ENCODE measurements at regions not wholly inside any gene's neighbourhood (a gene's known extent, or its start where the extent isn't known, plus 50 kb on each side); places are given as distances from the start of the nearest gene placed in this dataset.

DNA sequence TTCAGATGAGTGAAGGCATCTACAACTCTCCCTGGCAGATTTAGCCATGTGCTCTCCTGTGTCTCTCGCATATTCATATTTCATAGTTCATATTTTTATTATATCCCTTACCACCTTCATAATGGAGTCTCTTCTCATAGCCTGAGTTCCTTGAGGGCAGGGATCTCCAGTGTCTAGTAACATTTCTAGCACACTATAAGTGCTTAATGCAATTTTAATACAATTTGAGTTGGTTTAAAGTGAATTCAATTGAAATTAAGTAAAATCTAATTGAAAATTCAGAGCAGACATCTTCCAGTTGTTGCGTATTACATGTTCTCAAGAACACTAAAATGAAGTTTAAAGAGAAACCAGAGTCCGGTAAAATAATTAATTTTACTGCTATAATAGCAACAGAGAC, 163.6 kb upstream of the GNAI1 start:
- Mint-ChIP-seq H3K4me1 (peaks cover 0 to 4% (median 0%) of the 10 kb centered on the region in 4 donors), H3K27me3 (no peaks in the 10 kb centered on the region), H3K4me3 (no peak overlapping the region), H3K27ac (no peak overlapping the region), H3K36me3 (no peaks in the 10 kb centered on the region), H3K9me3 (peaks cover 0 to 7% (median 2%) of the 10 kb centered on the region in 7 donors)
- DNase-seq (no peak), ATAC-seq (ENCODE audit: low read depth in 2 of 2) (no peak)
- Histone ChIP-seq H3K27ac (ENCODE audit: insufficient read depth, low read length, poor library complexity, severe bottlenecking) (no peak overlapping the region), H3K27me3 (ENCODE audit: control insufficient read depth, insufficient read depth, low read length) (no peaks in the 10 kb centered on the region), H3K36me3 (ENCODE audit: control insufficient read depth, insufficient read depth, low read length) (no peaks in the 10 kb centered on the region), H3K4me1 (ENCODE audit: control insufficient read depth, insufficient read depth, low read length, poor library complexity, severe bottlenecking) (no peaks in the 10 kb centered on the region), H3K4me3 (ENCODE audit: low read depth, low read length) (no peak overlapping the region), H3K9me3 (ENCODE audit: control insufficient read depth in 2 of 2, low read length in 2 of 2) (no peaks in the 10 kb centered on the region)

DNA sequence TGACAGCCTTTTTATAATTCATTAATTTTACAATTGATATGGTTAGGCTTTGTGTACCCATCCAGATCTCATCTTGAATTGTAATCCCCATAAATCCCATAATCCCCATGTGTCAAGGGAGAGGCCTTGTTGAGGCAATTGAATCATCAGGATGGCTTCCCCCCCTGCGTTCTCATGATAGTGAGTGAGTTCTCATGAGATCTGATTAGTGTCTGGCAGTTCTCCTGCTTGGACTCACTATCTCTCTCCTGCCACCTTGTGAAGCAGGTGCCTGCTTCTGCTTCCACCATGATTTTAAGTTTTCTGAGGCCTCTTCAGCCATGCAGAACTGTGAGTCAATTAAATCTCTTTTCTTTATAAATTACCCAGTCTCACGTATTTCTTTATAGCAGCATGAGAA, 165.7 kb upstream of the GNAI1 start:
- no peaks in the 10 kb centered on the region for H3K4me1 ChIP-seq (ENCODE audit: control insufficient read depth, insufficient read depth, low read length, poor library complexity, severe bottlenecking)
- Mint-ChIP-seq H3K4me3 (no peak overlapping the region), H3K27me3 (no peaks in the 10 kb centered on the region), H3K36me3 (no peaks in the 10 kb centered on the region), H3K4me1 (peaks cover 0 to 2% (median 0%) of the 10 kb centered on the region in 4 donors), H3K27ac (no peak overlapping the region), H3K9me3 (peaks cover 0 to 7% (median 2%) of the 10 kb centered on the region in 7 donors)
- H3K9me3 ChIP-seq (ENCODE audit: control insufficient read depth in 2 of 2, low read length in 2 of 2): no peaks in the 10 kb centered on the region
- no peak for ATAC-seq (ENCODE audit: low read depth in 2 of 2)
- no peaks in the 10 kb centered on the region for H3K36me3 ChIP-seq (ENCODE audit: control insufficient read depth, insufficient read depth, low read length)
- H3K27ac ChIP-seq (ENCODE audit: insufficient read depth, low read length, poor library complexity, severe bottlenecking): no peak overlapping the region
- DNase-seq: no peak
- H3K27me3 ChIP-seq (ENCODE audit: control insufficient read depth, insufficient read depth, low read length): no peaks in the 10 kb centered on the region
- no peak overlapping the region for H3K4me3 ChIP-seq (ENCODE audit: low read depth, low read length)

DNA sequence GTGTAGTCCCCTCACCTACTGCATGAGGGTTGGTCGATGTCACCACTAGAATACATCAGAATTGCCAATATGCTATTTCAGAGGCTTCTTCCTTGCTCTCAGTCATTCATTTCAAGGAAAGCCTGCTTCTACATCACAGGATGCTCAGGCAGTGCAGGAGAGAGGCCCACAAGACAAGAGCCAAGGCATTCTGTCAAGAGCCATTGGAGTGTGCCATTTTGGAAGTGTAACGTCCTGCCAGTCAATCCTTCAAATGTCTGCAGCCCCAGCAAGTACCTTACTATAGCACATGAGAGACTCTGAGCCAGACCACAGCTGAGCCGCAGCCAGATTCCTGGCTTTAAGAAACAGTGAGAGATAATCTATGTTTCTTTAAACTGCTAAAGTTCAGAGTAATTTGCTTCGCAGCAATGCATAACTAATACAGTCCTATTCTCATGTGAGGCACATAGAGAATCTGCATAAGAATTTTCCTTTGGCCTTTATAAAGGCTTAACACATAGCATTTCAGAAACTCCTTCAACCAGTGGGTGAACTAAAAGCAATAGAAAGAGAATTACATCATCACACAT, 166.5 kb upstream of the GNAI1 start:
- Mint-ChIP-seq H3K36me3 (no peaks in the 10 kb centered on the region), H3K4me3 (no peak overlapping the region), H3K27ac (no peak overlapping the region), H3K9me3 (peaks cover 0 to 7% (median 2%) of the 10 kb centered on the region in 7 donors), H3K4me1 (peaks cover 0 to 2% (median 0%) of the 10 kb centered on the region in 4 donors), H3K27me3 (no peaks in the 10 kb centered on the region)
- Histone ChIP-seq H3K27ac (ENCODE audit: insufficient read depth, low read length, poor library complexity, severe bottlenecking) (no peak overlapping the region), H3K9me3 (ENCODE audit: control insufficient read depth in 2 of 2, low read length in 2 of 2) (no peaks in the 10 kb centered on the region), H3K27me3 (ENCODE audit: control insufficient read depth, insufficient read depth, low read length) (no peaks in the 10 kb centered on the region), H3K36me3 (ENCODE audit: control insufficient read depth, insufficient read depth, low read length) (no peaks in the 10 kb centered on the region), H3K4me1 (ENCODE audit: control insufficient read depth, insufficient read depth, low read length, poor library complexity, severe bottlenecking) (no peaks in the 10 kb centered on the region), H3K4me3 (ENCODE audit: low read depth, low read length) (no peak overlapping the region)
- no peak for ATAC-seq (ENCODE audit: low read depth in 2 of 2)
- no peak for DNase-seq

DNA sequence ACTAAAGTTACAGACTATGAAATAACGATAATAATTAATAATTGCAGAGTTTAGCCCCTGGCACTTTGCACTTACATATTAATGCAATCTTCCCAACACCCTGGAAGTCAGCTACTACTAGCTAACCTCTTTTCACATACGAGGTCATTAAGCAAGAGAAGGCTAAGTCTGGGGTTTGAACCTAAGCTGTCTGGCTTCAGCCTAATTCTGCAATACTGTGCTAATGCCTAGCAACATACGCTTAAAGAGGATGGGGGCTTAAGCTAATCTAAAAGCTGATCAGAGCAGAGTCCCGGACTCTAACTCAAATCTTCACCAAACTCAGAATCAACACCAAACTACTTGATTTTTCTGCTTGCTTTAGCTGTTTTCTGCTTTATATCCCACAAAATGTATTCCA, 168.7 kb upstream of the GNAI1 start:
- Mint-ChIP-seq H3K27ac (no peak overlapping the region), H3K27me3 (no peaks in the 10 kb centered on the region), H3K4me3 (no peak overlapping the region), H3K4me1 (peaks cover 0 to 2% (median 0%) of the 10 kb centered on the region in 4 donors), H3K36me3 (no peaks in the 10 kb centered on the region), H3K9me3 (peaks cover 0 to 8% (median 2%) of the 10 kb centered on the region in 7 donors)
- no peak overlapping the region for H3K4me3 ChIP-seq (ENCODE audit: low read depth, low read length)
- H3K27ac ChIP-seq (ENCODE audit: insufficient read depth, low read length, poor library complexity, severe bottlenecking): no peak overlapping the region
- no peak for ATAC-seq (ENCODE audit: low read depth in 2 of 2)
- H3K9me3 ChIP-seq (ENCODE audit: control insufficient read depth in 2 of 2, low read length in 2 of 2): no peaks in the 10 kb centered on the region
- H3K4me1 ChIP-seq (ENCODE audit: control insufficient read depth, insufficient read depth, low read length, poor library complexity, severe bottlenecking): no peaks in the 10 kb centered on the region
- H3K36me3 ChIP-seq (ENCODE audit: control insufficient read depth, insufficient read depth, low read length): no peaks in the 10 kb centered on the region
- no peak for DNase-seq
- no peaks in the 10 kb centered on the region for H3K27me3 ChIP-seq (ENCODE audit: control insufficient read depth, insufficient read depth, low read length)

DNA sequence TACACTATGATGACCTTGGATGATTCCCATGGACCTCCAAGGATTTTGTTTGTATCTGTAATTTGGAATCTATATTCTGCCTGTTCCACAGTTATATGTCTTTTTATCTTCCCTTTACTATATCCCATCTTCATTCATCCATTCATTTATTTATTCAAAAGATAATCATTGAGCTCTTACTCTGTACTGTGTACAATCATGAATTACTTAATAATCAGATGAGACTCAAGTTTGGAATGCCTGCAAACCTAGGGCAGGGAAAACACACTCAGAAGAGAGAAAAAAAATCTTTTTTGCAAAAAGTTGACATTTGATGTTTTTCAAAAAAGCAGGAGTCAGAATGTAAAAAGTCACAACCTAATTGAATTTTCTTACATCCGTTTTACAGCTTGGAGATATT, 170.2 kb upstream of the GNAI1 start:
- no peaks in the 10 kb centered on the region for H3K9me3 ChIP-seq (ENCODE audit: control insufficient read depth in 2 of 2, low read length in 2 of 2)
- no peak overlapping the region for H3K27ac ChIP-seq (ENCODE audit: insufficient read depth, low read length, poor library complexity, severe bottlenecking)
- ATAC-seq (ENCODE audit: low read depth in 2 of 2) (no peak), DNase-seq (no peak)
- Mint-ChIP-seq H3K4me1 (no peaks in the 10 kb centered on the region), H3K36me3 (no peaks in the 10 kb centered on the region), H3K27ac (no peak overlapping the region), H3K9me3 (peaks cover 0 to 8% (median 2%) of the 10 kb centered on the region in 7 donors), H3K27me3 (no peaks in the 10 kb centered on the region), H3K4me3 (no peak overlapping the region)
- no peaks in the 10 kb centered on the region for H3K4me1 ChIP-seq (ENCODE audit: control insufficient read depth, insufficient read depth, low read length, poor library complexity, severe bottlenecking)
- no peak overlapping the region for H3K4me3 ChIP-seq (ENCODE audit: low read depth, low read length)
- no peaks in the 10 kb centered on the region for H3K36me3 ChIP-seq (ENCODE audit: control insufficient read depth, insufficient read depth, low read length)
- no peaks in the 10 kb centered on the region for H3K27me3 ChIP-seq (ENCODE audit: control insufficient read depth, insufficient read depth, low read length)

DNA sequence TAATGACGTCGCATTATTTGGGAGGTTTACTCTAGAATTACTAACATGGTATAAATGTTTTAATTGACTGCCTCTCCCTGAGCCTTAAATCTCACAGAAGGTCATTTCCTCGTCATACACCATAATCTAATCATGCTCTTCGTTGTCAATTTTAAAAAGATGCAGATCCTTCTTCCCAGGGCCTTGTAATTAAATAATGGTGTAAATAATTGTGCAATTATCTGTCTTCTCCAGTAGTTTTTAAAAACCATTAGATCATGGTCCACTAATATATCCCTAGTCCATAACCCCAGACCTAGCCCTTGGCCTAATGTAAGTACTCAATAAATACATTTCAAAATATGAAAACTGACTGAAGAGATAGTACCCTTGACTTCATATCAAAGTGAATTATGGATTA, 181.5 kb upstream of the GNAI1 start:
- H3K4me3 Mint-ChIP-seq: no peak overlapping the region
- H3K9me3 ChIP-seq (ENCODE audit: control insufficient read depth in 2 of 2, low read length in 2 of 2): no peaks in the 10 kb centered on the region
- H3K27me3 ChIP-seq (ENCODE audit: control insufficient read depth, insufficient read depth, low read length): no peaks in the 10 kb centered on the region
- H3K27ac ChIP-seq (ENCODE audit: insufficient read depth, low read length, poor library complexity, severe bottlenecking): no peak overlapping the region
- H3K4me1 ChIP-seq (ENCODE audit: control insufficient read depth, insufficient read depth, low read length, poor library complexity, severe bottlenecking): no peaks in the 10 kb centered on the region
- no peaks in the 10 kb centered on the region for H3K36me3 ChIP-seq (ENCODE audit: control insufficient read depth, insufficient read depth, low read length)
- no peaks in the 10 kb centered on the region for H3K27me3 Mint-ChIP-seq
- no peak overlapping the region for H3K27ac Mint-ChIP-seq
- H3K9me3 Mint-ChIP-seq: peaks cover 0 to 15% (median 8%) of the 10 kb centered on the region in 7 donors
- ATAC-seq (ENCODE audit: low read depth in 2 of 2): no peak
- H3K4me3 ChIP-seq (ENCODE audit: low read depth, low read length): no peak overlapping the region
- no peaks in the 10 kb centered on the region for H3K36me3 Mint-ChIP-seq
- H3K4me1 Mint-ChIP-seq: no peaks in the 10 kb centered on the region
- DNase-seq: no peak

DNA sequence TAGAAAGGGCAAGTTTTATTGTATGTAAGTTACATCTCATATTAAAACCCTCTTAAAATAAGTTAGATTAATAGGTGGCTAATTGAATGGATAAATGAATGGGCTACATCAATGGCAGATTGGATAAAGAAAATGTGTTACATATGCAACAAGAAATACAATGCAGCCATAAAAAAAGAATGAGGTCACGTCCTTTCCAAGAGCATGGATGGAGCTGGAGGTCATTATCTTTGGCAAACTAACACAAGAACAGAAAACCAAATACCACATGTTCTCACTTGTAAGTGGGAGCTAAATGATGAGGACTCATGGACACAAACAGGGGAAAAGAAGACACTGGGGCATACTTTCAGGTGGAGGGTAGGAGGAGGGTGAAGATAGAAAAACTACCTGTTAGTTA, 182.2 kb upstream of the GNAI1 start:
- no peaks in the 10 kb centered on the region for H3K4me1 Mint-ChIP-seq
- Histone ChIP-seq H3K36me3 (ENCODE audit: control insufficient read depth, insufficient read depth, low read length) (no peaks in the 10 kb centered on the region), H3K4me3 (ENCODE audit: low read depth, low read length) (no peak overlapping the region), H3K27ac (ENCODE audit: insufficient read depth, low read length, poor library complexity, severe bottlenecking) (no peak overlapping the region), H3K4me1 (ENCODE audit: control insufficient read depth, insufficient read depth, low read length, poor library complexity, severe bottlenecking) (no peaks in the 10 kb centered on the region), H3K9me3 (ENCODE audit: control insufficient read depth in 2 of 2, low read length in 2 of 2) (no peaks in the 10 kb centered on the region), H3K27me3 (ENCODE audit: control insufficient read depth, insufficient read depth, low read length) (no peaks in the 10 kb centered on the region)
- peaks cover 1 to 15% (median 10%) of the 10 kb centered on the region in 7 donors for H3K9me3 Mint-ChIP-seq
- no peaks in the 10 kb centered on the region for H3K36me3 Mint-ChIP-seq
- DNase-seq (no peak), ATAC-seq (ENCODE audit: low read depth in 2 of 2) (no peak)
- no peaks in the 10 kb centered on the region for H3K27me3 Mint-ChIP-seq
- no peak overlapping the region for H3K4me3 Mint-ChIP-seq
- no peak overlapping the region for H3K27ac Mint-ChIP-seq

DNA sequence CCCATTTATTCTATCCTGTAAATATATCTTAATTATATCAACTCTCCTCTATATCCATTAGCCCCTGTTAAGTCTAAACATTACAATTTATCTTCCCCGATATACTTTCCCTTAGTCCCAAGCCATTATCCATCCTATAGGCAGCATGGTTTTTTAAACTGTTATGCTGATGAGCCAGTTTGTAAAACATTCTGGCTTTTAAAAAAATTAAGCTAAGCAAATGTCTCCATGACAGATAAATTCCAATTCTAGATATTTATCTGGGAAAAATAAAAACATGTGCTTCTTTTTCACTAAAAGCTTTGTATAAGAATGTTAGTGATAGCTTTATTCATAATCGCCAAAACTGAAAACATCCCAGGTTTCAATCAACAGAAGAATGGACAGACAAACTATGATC, 183.2 kb upstream of the GNAI1 start:
- no peaks in the 10 kb centered on the region for H3K27me3 Mint-ChIP-seq
- no peaks in the 10 kb centered on the region for H3K36me3 Mint-ChIP-seq
- Histone ChIP-seq H3K9me3 (ENCODE audit: control insufficient read depth in 2 of 2, low read length in 2 of 2) (no peaks in the 10 kb centered on the region), H3K36me3 (ENCODE audit: control insufficient read depth, insufficient read depth, low read length) (no peaks in the 10 kb centered on the region), H3K27ac (ENCODE audit: insufficient read depth, low read length, poor library complexity, severe bottlenecking) (no peak overlapping the region), H3K27me3 (ENCODE audit: control insufficient read depth, insufficient read depth, low read length) (no peaks in the 10 kb centered on the region), H3K4me1 (ENCODE audit: control insufficient read depth, insufficient read depth, low read length, poor library complexity, severe bottlenecking) (no peaks in the 10 kb centered on the region), H3K4me3 (ENCODE audit: low read depth, low read length) (no peak overlapping the region)
- H3K9me3 Mint-ChIP-seq: peaks cover 2 to 15% (median 11%) of the 10 kb centered on the region in 7 donors
- no peaks in the 10 kb centered on the region for H3K4me1 Mint-ChIP-seq
- DNase-seq (no peak), ATAC-seq (ENCODE audit: low read depth in 2 of 2) (no peak)
- H3K27ac Mint-ChIP-seq: no peak overlapping the region
- no peak overlapping the region for H3K4me3 Mint-ChIP-seq
